ENCODE measurements at regions not wholly inside any gene's neighbourhood (a gene's known extent, or its start where the extent isn't known, plus 50 kb on each side); places are given as distances from the start of the nearest gene placed in this dataset.
A peak's percentile ranks its signal among the peaks of the same experiment; 100 is the strongest.

DNA sequence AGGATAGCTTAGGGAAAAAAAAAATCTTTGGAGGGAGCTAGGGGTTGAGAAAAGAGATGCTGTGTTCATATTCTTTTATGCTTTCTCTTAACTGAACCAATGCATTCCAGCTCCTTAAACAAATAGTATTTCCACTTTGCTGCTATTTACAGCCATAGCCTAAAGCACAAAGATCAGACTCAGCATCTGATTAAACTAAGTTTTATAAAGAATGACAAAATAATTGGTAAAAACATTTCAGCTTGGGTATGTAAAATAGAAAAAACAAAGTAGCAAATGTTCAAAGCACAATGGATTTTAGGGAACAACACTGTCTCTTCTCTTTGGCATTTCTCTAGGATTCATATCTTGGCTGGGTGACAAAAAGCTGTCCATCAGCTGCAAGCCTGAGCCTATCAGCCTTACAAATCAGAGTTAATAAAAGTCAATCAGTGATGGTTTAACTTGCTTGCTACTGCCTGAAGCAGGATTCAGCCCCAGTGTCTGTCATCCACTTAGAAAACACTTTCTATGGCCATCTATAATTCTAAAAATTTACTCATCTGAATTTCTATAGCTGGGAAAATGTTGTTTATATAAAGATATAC is 232.1 kb upstream of the CDIN1 start:
- Mint-ChIP-seq H3K27ac (ENCODE audit: low read depth, unreplicated experiment) (no peak overlapping the region), H3K4me1 (ENCODE audit: insufficient read depth, unreplicated experiment) (no peaks in the 10 kb centered on the region), H3K36me3 (ENCODE audit: insufficient read depth, unreplicated experiment) (no peaks in the 10 kb centered on the region), H3K27me3 (ENCODE audit: insufficient read depth, unreplicated experiment) (no peaks in the 10 kb centered on the region), H3K4me3 (ENCODE audit: unreplicated experiment) (no peak overlapping the region), H3K9me3 (ENCODE audit: unreplicated experiment) (peaks cover 3% of the 10 kb centered on the region)
- ChIA-PET POLR2A (interaction anchor here (0.9 kb wide), 1 partner anchor 33 kb away, joined by 3 read pairs; no protein-coding TSS in a partner anchor), CTCF (interaction anchor here (0.7 kb wide), 1 partner anchor 692 kb away, joined by 5 read pairs; no protein-coding TSS in a partner anchor)
- no peak for TF ChIP-seq CTCF (IDR thresholded peaks at IDR 0.05; ENCODE audit: unreplicated experiment)
- BruUV-seq (replicated peaks), result no TSS peak
- intact Hi-C loops (cut with micrococcal nuclease), result no loop called here
- no peak for DNase-seq (ENCODE audit: unreplicated experiment)

DNA sequence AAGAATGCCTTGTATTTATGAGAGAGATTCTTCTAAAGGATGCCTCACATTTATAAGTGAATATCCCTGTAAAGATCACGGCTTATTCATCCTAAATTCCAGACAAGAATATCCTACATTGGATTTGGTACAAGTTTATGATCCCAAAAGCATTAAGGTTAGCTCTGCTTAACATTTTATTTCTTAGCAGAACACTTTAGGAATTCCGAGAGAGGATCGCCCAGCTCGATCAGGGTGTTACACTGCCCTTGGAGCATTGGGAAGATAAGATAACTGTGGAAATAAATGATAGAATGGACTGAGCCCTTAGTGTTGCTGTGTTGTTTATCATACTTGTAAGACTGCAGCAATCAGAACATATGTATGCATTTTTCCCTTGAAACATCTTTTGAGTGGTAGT is 223.0 kb upstream of the CDIN1 start:
- CTCF ChIA-PET, result no interaction called here
- intact Hi-C loops (cut with micrococcal nuclease), result no loop called here
- TF ChIP-seq CTCF (IDR thresholded peaks at IDR 0.05; ENCODE audit: unreplicated experiment), result no peak
- POLR2A ChIA-PET, result no interaction called here
- H3K27ac Mint-ChIP-seq (ENCODE audit: low read depth, unreplicated experiment), result no peak overlapping the region
- BruUV-seq (replicated peaks), result no TSS peak
- H3K36me3 Mint-ChIP-seq (ENCODE audit: insufficient read depth, unreplicated experiment), result no peaks in the 10 kb centered on the region
- H3K4me1 Mint-ChIP-seq (ENCODE audit: insufficient read depth, unreplicated experiment), result peaks cover 5% of the 10 kb centered on the region
- no peaks in the 10 kb centered on the region for H3K27me3 Mint-ChIP-seq (ENCODE audit: insufficient read depth, unreplicated experiment)
- no peak overlapping the region for H3K4me3 Mint-ChIP-seq (ENCODE audit: unreplicated experiment)
- no peak for DNase-seq (ENCODE audit: unreplicated experiment)
- no peaks in the 10 kb centered on the region for H3K9me3 Mint-ChIP-seq (ENCODE audit: unreplicated experiment)

- Mint-ChIP-seq H3K36me3 (ENCODE audit: insufficient read depth, unreplicated experiment) (no peaks in the 10 kb centered on the region), H3K9me3 (ENCODE audit: unreplicated experiment) (no peaks in the 10 kb centered on the region), H3K27me3 (ENCODE audit: insufficient read depth, unreplicated experiment) (no peaks in the 10 kb centered on the region), H3K27ac (ENCODE audit: low read depth, unreplicated experiment) (no peak overlapping the region), H3K4me3 (ENCODE audit: unreplicated experiment) (no peak overlapping the region), H3K4me1 (ENCODE audit: insufficient read depth, unreplicated experiment) (peaks cover 5% of the 10 kb centered on the region)
- no peak for TF ChIP-seq CTCF (IDR thresholded peaks at IDR 0.05; ENCODE audit: unreplicated experiment)
- intact Hi-C loops (cut with micrococcal nuclease), result no loop called here
- CTCF ChIA-PET, result no interaction called here
- no peak for DNase-seq (ENCODE audit: unreplicated experiment)
- POLR2A ChIA-PET, result interaction anchor here (0.6 kb wide), 1 partner anchor 76 kb away, joined by 4 read pairs; no protein-coding TSS in a partner anchor
- BruUV-seq (replicated peaks), result no TSS peak
These were observed 222.3 kb upstream of the CDIN1 start for GRCh38 chr15:36356978-36357601.

GRCh38 chr15:36358094-36358493 is 221.3 kb upstream of the CDIN1 start:
- no peak overlapping the region for H3K27ac Mint-ChIP-seq (ENCODE audit: low read depth, unreplicated experiment)
- ChIA-PET CTCF (no interaction called here), POLR2A (no interaction called here)
- no peak overlapping the region for H3K4me3 Mint-ChIP-seq (ENCODE audit: unreplicated experiment)
- TF ChIP-seq CTCF (IDR thresholded peaks at IDR 0.05; ENCODE audit: unreplicated experiment), result no peak
- H3K9me3 Mint-ChIP-seq (ENCODE audit: unreplicated experiment), result no peaks in the 10 kb centered on the region
- H3K36me3 Mint-ChIP-seq (ENCODE audit: insufficient read depth, unreplicated experiment), result no peaks in the 10 kb centered on the region
- H3K27me3 Mint-ChIP-seq (ENCODE audit: insufficient read depth, unreplicated experiment), result no peaks in the 10 kb centered on the region
- peak; percentile 40 for DNase-seq (ENCODE audit: unreplicated experiment)
- intact Hi-C loops (cut with micrococcal nuclease), result no loop called here
- peaks cover 5% of the 10 kb centered on the region for H3K4me1 Mint-ChIP-seq (ENCODE audit: insufficient read depth, unreplicated experiment)
- no TSS peak for BruUV-seq (replicated peaks)

Measured in MCF 10A (cell line).